ENCODE measurements at regions not wholly inside any gene's neighbourhood (a gene's known extent, or its start where the extent isn't known, plus 50 kb on each side); places are given as distances from the start of the nearest gene placed in this dataset.

DNA sequence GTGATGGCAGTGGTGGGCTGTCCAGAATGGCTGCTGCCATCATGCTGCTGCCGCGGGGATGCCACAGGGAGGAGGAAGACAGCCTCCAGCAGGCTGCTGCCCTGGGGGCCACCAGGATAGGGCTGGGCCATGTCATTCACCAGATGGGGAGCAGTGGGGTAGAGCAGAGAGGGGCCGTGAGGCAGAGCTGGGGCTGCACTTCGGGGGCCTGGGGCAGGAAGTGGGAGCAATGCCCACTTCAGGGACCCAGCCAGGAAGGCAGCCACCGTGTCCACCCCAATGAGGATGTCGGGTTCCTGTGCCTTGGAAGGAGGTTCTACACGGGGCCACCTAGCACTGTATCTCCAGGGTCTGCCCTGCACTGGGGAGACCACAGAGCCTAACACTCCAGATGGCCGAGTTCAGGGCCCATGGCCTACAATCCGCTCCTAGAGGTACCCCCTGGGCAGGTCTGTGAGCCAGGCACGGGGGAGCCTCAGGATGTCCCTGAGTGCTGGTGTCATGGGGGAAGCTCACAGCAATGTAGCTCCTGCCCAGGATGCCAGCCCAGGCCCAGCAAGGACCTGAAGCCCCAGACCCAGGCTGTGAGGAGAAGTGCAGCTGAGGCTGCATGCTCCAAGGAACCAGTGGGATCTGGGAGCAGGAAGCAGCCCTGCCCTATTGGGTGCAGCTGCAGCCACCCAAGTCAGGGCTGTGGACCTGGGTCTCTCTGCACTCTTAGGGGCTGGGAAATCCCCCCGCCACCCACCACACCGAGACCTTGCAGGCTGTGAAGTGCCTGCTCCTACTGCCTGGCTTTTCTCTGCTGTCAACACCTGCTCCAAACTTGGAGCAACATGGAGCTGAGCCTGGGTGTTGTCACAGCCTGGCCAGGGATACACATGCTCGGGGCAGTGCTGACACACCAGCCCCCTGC lies 140.3 kb downstream of the PDHA2 start:
- no peaks in the 10 kb centered on the region for H3K27me3 Mint-ChIP-seq
- Histone ChIP-seq H3K4me3 (ENCODE audit: control extremely low read depth in 1 of 5, extremely low read depth in 1 of 5, insufficient read depth in 1 of 5, low read depth in 2 of 5, low read length in 4 of 5) (no peak overlapping the region), H3K9ac (ENCODE audit: low read length) (no peak overlapping the region), H3K79me2 (ENCODE audit: control insufficient read depth, insufficient read depth, low read length) (no peaks in the 10 kb centered on the region), H4K20me1 (ENCODE audit: control insufficient read depth, insufficient read depth, low read length, poor library complexity, severe bottlenecking) (no peaks in the 10 kb centered on the region), H2AFZ (ENCODE audit: insufficient read depth, low read depth, low read length, poor library complexity, severe bottlenecking) (no peak overlapping the region), H3K4me2 (replicated peaks; ENCODE audit: low read depth, low read length, poor library complexity, severe bottlenecking) (no peak overlapping the region), H3K36me3 (replicated peaks in 1 of 2; ENCODE audit: control extremely low read depth in 1 of 2, control insufficient read depth in 1 of 2, extremely low read depth in 1 of 2, insufficient read depth in 2 of 2, low read length in 1 of 2) (no peaks in the 10 kb centered on the region), H3K27me3 (replicated peaks in 1 of 4; ENCODE audit: control extremely low read depth in 1 of 4, control insufficient read depth in 3 of 4, insufficient read depth in 4 of 4, low read length in 3 of 4) (no peaks in the 10 kb centered on the region), H3K27ac (ENCODE audit: low read length in 2 of 2) (no peak overlapping the region), H3K4me1 (ENCODE audit: control insufficient read depth in 2 of 2, insufficient read depth in 2 of 2, low read length in 2 of 2) (no peaks in the 10 kb centered on the region), H3K9me3 (ENCODE audit: control extremely low read depth in 1 of 3, control insufficient read depth in 2 of 3, insufficient read depth in 1 of 3, low read length in 2 of 3) (peaks cover 0 to 23% (median 0%) of the 10 kb centered on the region in 3 donors)
- no peak overlapping the region for H3K4me3 Mint-ChIP-seq
- TF ChIP-seq CTCF (IDR thresholded peaks at IDR 0.05) (no peak), EZH2 (IDR thresholded peaks at IDR 0.05; ENCODE audit: borderline replicate concordance, insufficient read depth, low read depth, low read length, poor library complexity, severe bottlenecking) (no peak)
- DNase-seq (no peak), ATAC-seq (ENCODE audit: low read depth) (no peak)
- 87% methylated on average over 13 of the region's 13 CpGs for WGBS (ENCODE audit: insufficient coverage)
- POLR2A ChIA-PET: no interaction called here
- intact Hi-C loops (cut with micrococcal nuclease): no loop called here
- H3K27ac Mint-ChIP-seq: no peak overlapping the region
- CTCF ChIA-PET: no interaction called here
- no peaks in the 10 kb centered on the region for H3K4me1 Mint-ChIP-seq
- no peaks in the 10 kb centered on the region for H3K9me3 Mint-ChIP-seq (ENCODE audit: insufficient read depth)

DNA sequence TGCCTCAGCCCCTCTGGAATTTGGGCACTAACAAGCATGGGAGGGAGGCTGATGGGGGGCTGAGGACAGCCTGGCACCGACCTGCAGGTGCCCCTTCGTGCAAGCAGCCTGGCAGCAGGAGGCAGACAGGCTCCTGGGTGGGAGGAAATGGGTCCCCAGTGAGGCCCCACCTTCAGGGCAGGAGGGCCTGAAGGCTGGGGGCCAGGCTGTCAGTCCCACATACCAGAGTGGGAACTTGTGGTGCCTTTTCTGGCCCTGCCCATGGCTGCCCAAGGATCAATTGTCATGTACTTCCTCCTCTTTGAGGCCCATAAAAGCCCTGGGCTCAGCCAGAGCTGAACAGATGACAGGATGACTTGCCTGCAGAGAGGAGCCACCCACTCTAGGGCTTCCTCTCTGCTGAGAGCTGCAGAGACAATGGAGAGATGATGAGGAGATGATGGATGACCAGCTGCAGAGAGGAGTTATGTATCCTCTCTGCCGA lies 141.0 kb downstream of the PDHA2 start:
- peaks cover 0 to 23% (median 0%) of the 10 kb centered on the region in 3 donors for H3K9me3 ChIP-seq (ENCODE audit: control extremely low read depth in 1 of 3, control insufficient read depth in 2 of 3, insufficient read depth in 1 of 3, low read length in 2 of 3)
- Mint-ChIP-seq H3K4me1 (no peaks in the 10 kb centered on the region), H3K9me3 (ENCODE audit: insufficient read depth) (no peaks in the 10 kb centered on the region), H3K4me3 (no peak overlapping the region), H3K27ac (no peak overlapping the region), H3K27me3 (no peaks in the 10 kb centered on the region)
- WGBS (ENCODE audit: insufficient coverage): 89% methylated on average over 3 of the region's 3 CpGs
- no peaks in the 10 kb centered on the region for H3K79me2 ChIP-seq (ENCODE audit: control insufficient read depth, insufficient read depth, low read length)
- H3K4me2 ChIP-seq (replicated peaks; ENCODE audit: low read depth, low read length, poor library complexity, severe bottlenecking): no peak overlapping the region
- no peak overlapping the region for H2AFZ ChIP-seq (ENCODE audit: insufficient read depth, low read depth, low read length, poor library complexity, severe bottlenecking)
- H3K9ac ChIP-seq (ENCODE audit: low read length): no peak overlapping the region
- H3K36me3 ChIP-seq (replicated peaks in 1 of 2; ENCODE audit: control extremely low read depth in 1 of 2, control insufficient read depth in 1 of 2, extremely low read depth in 1 of 2, insufficient read depth in 2 of 2, low read length in 1 of 2): no peaks in the 10 kb centered on the region
- H3K4me1 ChIP-seq (ENCODE audit: control insufficient read depth in 2 of 2, insufficient read depth in 2 of 2, low read length in 2 of 2): no peaks in the 10 kb centered on the region
- H3K27me3 ChIP-seq (replicated peaks in 1 of 4; ENCODE audit: control extremely low read depth in 1 of 4, control insufficient read depth in 3 of 4, insufficient read depth in 4 of 4, low read length in 3 of 4): no peaks in the 10 kb centered on the region
- ATAC-seq (ENCODE audit: low read depth): no peak
- H3K27ac ChIP-seq (ENCODE audit: low read length in 2 of 2): no peak overlapping the region
- intact Hi-C loops (cut with micrococcal nuclease): no loop called here
- no peaks in the 10 kb centered on the region for H4K20me1 ChIP-seq (ENCODE audit: control insufficient read depth, insufficient read depth, low read length, poor library complexity, severe bottlenecking)
- H3K4me3 ChIP-seq (ENCODE audit: control extremely low read depth in 1 of 5, extremely low read depth in 1 of 5, insufficient read depth in 1 of 5, low read depth in 2 of 5, low read length in 4 of 5): no peak overlapping the region
- TF ChIP-seq EZH2 (IDR thresholded peaks at IDR 0.05; ENCODE audit: borderline replicate concordance, insufficient read depth, low read depth, low read length, poor library complexity, severe bottlenecking): no peak
- no peak for TF ChIP-seq CTCF (IDR thresholded peaks at IDR 0.05)
- no peak for DNase-seq
- ChIA-PET CTCF (no interaction called here), POLR2A (no interaction called here)
